ENCODE measurements at regions not wholly inside any gene's neighbourhood (a gene's known extent, or its start where the extent isn't known, plus 50 kb on each side); places are given as distances from the start of the nearest gene placed in this dataset.
A peak's percentile ranks its signal among the peaks of the same experiment; 100 is the strongest.

DNA sequence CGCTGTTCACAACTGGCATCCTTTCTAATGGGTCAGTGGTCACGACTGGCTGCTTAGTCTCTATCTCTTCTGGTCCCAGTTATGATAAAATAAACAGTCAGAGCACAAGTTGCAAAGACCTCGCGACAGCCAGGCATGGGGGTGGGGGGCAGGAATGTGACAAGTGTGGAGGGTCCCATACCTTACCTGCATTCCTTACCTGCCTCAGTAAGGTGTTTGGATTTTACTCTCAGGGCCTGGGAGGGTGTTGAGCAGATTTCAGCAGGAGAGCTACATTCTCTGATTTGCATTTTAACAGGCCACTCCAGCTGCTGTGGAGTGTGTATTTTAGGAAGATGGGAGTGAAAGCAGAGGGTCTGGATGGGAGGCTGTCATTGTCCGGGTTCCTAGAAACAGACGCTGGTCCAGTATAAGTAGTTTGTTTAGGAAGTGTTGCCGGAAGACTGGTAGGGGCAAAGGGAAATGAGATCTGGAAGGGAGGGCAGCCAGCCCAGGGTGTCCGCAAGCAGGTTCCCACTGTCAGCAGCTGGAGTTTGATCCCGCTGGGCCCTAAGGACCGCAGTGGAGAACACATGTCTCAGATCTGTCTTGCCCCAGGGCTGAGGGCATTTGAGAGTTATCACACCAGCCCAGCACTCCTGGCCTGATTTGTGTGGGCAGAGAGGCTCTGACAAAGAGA lies 920.0 kb downstream of the UQCRFS1 start:
- Histone ChIP-seq H3K4me3 (no peak overlapping the region), H3K27ac (no peak overlapping the region), H3K9me3 (peaks cover 0 to 7% (median 0%) of the 10 kb centered on the region in 11 donors), H3K4me1 (peaks cover 0 to 18% (median 0%) of the 10 kb centered on the region in 9 donors), H3K36me3 (no peaks in the 10 kb centered on the region), H3K27me3 (peaks cover 0 to 8% (median 0%) of the 10 kb centered on the region in 7 donors)
- intact Hi-C loops (cut with DNase I), result no loop called here
- no peak for TF ChIP-seq CTCF (IDR thresholded peaks at IDR 0.05)
- WGBS, 2 donors, result 42 to 45% methylated on average over 10 of the region's 10 CpGs
- ATAC-seq (peak in 1 of 8 donors; percentile 42), DNase-seq (no peak)

DNA sequence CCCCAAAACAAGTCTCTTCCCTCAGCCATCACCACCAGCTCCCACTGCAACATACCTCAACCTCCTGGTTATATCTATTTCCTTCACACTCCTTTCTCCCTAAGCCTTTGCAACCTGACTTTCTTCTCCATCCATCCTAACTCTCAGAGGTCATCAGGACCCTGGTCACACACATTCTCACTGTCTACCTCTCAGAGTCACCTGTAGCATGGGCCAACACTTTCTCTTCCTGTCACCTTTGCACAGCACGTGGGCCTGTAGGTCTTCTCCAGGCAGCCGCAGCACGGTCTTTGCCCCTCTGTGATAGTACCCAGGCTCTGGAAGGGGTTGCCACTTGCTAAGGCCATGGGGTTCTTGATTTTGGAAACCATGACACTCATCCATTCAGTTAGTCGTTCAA lies 921.1 kb downstream of the UQCRFS1 start:
- WGBS, 2 donors, result 81 to 89% methylated on average over 4 of the region's 4 CpGs
- Histone ChIP-seq H3K4me1 (peaks cover 0 to 18% (median 0%) of the 10 kb centered on the region in 9 donors), H3K27ac (no peak overlapping the region), H3K36me3 (no peaks in the 10 kb centered on the region), H3K4me3 (no peak overlapping the region), H3K27me3 (peaks cover 0 to 9% (median 0%) of the 10 kb centered on the region in 7 donors), H3K9me3 (peaks cover 0 to 7% (median 0%) of the 10 kb centered on the region in 11 donors)
- DNase-seq (no peak), ATAC-seq (no peak)
- TF ChIP-seq CTCF (IDR thresholded peaks at IDR 0.05), result no peak
- intact Hi-C loops (cut with DNase I), result no loop called here

DNA sequence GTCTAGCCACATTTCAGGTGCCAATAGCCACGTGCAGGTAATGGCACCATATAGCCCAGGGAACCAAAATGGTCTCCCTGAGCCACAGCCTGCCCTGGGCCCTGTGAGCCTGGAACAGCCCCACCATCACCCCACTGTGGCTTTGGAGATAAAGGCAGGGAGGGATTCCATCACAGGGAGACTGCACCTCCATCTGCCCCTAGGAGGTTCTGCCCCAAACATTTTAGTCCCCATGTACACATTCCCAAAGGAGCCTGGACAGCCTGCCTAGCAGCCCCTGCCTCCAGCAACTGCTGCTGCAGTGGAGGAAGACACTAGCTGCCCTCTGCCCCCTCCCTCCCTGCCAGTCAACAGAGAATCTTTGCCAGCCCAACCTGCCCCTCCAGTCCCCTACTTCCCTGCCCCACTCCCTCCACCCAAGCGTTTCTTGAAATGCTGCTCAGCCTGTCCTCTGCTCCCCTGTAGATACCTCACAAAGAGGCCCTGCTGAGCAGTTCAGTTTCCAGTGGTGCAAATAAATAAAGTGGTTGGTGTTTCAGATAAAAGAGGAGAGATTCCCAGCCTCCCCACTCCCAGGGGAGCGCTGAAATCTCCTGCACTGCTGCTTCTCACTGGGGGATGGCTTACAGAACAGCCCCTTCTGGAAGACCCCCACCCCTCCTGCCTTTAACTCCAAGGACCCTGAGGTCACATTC lies 921.8 kb downstream of the UQCRFS1 start:
- TF ChIP-seq CTCF (IDR thresholded peaks at IDR 0.05), result no peak
- 48 to 50% methylated on average over 3 of the region's 3 CpGs for WGBS, 2 donors
- ATAC-seq, result no peak
- H3K36me3 ChIP-seq, result no peaks in the 10 kb centered on the region
- no peak overlapping the region for H3K27ac ChIP-seq
- H3K4me3 ChIP-seq, result no peak overlapping the region
- H3K9me3 ChIP-seq, result peaks cover 0 to 11% (median 0%) of the 10 kb centered on the region in 11 donors
- peaks cover 0 to 18% (median 0%) of the 10 kb centered on the region in 9 donors for H3K4me1 ChIP-seq
- intact Hi-C loops (cut with DNase I), result no loop called here
- no peak for DNase-seq
- H3K27me3 ChIP-seq, result peaks cover 0 to 10% (median 0%) of the 10 kb centered on the region in 7 donors

- WGBS, 2 donors, result 27 to 34% methylated on average over 9 of the region's 9 CpGs
- TF ChIP-seq CTCF (IDR thresholded peaks at IDR 0.05), result no peak
- intact Hi-C loops (cut with DNase I), result no loop called here
- Histone ChIP-seq H3K4me3 (no peak overlapping the region), H3K9me3 (peaks cover 0 to 14% (median 0%) of the 10 kb centered on the region in 11 donors), H3K27me3 (peaks cover 0 to 10% (median under 1%) of the 10 kb centered on the region in 7 donors), H3K27ac (peak overlapping the region in 3 of 10 donors; percentile 15 to 48 (median 37)), H3K36me3 (no peaks in the 10 kb centered on the region), H3K4me1 (peaks cover 0 to 18% (median 0%) of the 10 kb centered on the region in 9 donors)
- DNase-seq, result no peak
- ATAC-seq, result peak in 4 of 8 donors; percentile 15 to 39 (median 24)
These were observed 923.5 kb downstream of the UQCRFS1 start for GRCh38 chr19:28289295-28290063.

All from heart right ventricle (tissue), 16 donors.